GM18870 (cell line): ENCODE measurements at regions not wholly inside any gene's neighbourhood (a gene's known extent, or its start where the extent isn't known, plus 50 kb on each side); places are given as distances from the start of the nearest gene placed in this dataset.

Experiments
- ATAC-seq: cut with Tn5 transposase; IDR thresholded peaks from one replicate; pipeline ENCODE4 v1.9.1; 2021; ENCODE audit warnings: moderate library complexity; ENCODE audit not compliant: unreplicated experiment

GRCh38 chr10:124346831-124347230 is 71.9 kb downstream of the OAT start:
- no peak for ATAC-seq

GRCh38 chr10:124345521-124345920 is 73.2 kb downstream of the OAT start:
- no peak for ATAC-seq

DNA sequence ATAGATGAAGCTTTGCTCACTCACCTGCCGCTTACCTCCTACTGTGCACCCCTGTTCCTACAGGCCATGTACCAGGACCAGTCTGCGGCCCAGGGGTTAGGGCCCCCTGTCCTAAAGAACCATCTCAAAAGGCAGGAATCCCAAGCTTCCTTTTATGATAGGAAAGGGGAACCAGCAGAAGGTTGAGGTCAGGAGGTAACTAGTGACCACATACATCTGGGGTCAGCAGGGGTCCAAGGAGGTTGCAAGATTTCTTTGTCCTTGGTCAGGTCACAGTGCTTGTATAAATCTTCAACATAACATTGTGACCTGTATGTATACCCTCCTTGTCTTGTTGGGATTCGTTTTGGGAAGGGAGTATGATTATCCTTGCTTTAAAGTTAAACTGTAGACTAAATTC is 73.8 kb downstream of the OAT start:
- no peak for ATAC-seq

GRCh38 chr10:124344266-124344590 is 74.5 kb downstream of the OAT start:
- ATAC-seq: no peak

DNA sequence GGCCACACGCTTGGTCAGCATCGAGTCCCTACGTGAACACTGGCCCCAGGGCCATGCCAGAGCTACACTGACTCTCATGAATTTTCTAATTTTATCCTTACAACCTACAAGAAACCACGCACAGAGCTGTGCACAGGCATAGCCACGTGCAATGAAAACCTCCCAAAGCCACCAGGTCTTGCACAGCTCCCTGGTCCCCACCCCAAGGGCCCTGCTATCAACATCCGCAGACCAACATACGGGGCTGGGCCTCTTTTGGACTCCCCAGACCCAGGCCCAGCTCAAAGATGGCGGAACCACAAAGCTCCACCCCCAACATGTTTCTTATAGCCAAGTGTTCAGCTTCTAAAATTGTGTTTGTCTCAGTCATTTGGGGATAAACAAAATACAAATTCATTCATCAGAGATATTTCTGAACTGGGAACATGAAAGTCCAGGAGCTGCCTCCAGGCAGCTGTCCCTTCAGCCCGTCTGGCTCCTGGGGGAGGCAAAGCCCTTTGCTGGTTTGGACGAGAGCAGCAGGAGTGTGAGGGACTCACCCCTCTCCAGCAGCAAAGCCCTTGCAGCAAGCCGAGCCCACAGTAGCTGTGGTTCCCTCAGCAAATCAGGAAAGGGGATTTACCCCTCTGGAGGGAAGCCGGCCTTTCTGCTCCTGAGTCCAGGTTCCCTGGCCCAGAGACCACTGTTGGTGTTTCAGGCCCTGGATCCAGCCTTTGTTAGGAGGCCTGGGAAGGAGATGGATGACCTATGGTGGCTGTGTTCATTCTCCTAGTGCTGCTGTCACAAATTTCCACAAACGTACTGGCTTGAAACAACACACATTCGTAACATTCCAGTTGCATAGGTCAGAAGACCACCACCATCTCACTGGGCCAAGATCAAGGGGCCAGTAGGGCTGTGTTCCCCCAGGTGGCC is 75.1 kb downstream of the OAT start:
- ATAC-seq: no peak

GRCh38 chr10:124342821-124343170 is 75.9 kb downstream of the OAT start:
- ATAC-seq: no peak

GRCh38 chr10:124342136-124342820 is 76.4 kb downstream of the OAT start:
- ATAC-seq: no peak

GRCh38 chr10:124341768-124342135 is 77.0 kb downstream of the OAT start:
- ATAC-seq: no peak

GRCh38 chr10:124340033-124340760 is 78.5 kb downstream of the OAT start:
- no peak for ATAC-seq

- ATAC-seq: no peak
These were observed 79.3 kb downstream of the OAT start for GRCh38 chr10:124339119-124340032.

GRCh38 chr10:124338276-124338925 is 80.3 kb downstream of the OAT start:
- no peak for ATAC-seq

- ATAC-seq: no peak
These were observed 82.5 kb downstream of the OAT start for GRCh38 chr10:124336186-124336585.

DNA sequence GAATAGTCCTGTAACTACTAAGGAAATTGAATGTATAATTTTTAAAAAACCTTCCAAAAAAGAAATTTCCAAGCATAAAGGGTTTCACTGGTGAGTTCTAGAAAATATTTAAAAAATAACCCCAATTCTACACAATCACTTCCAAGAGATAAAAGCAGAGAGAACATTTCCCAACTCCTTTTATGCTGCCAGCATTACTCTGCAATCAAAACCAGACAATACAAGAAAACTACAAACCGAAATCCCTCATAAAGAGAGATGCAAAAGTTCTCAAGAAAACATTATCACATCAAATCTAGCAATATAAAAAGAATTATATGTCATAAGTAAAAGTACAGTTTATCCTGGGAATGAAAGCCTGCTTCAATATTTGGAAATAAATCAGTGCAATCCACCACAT is 84.8 kb downstream of the OAT start:
- no peak for ATAC-seq

- ATAC-seq: no peak
These were observed 86.3 kb downstream of the OAT start for GRCh38 chr10:124332426-124332825.

- ATAC-seq: no peak
These were observed 88.8 kb downstream of the OAT start for GRCh38 chr10:124329941-124330340.

DNA sequence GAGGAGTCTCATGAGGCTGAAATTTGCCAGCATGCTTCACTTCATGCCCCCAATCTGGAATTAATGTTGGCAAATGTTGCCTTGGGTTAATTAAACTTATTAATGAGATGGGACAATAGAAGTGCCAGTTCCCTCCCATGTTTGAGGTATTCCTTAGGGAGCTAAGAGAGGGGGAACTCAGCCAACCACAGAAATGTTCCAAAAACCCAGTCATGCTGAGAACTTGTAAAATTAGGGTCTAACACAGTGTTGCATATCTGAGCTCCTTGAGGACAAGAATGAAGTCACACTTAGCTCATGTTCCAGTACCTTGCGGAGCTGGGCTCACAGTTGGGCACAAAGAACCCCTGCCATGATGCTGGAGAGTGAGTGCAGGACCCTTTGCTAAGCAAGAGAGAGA is 89.4 kb downstream of the OAT start:
- no peak for ATAC-seq

- ATAC-seq: no peak
These were observed 90.1 kb downstream of the OAT start for GRCh38 chr10:124328477-124329220.

DNA sequence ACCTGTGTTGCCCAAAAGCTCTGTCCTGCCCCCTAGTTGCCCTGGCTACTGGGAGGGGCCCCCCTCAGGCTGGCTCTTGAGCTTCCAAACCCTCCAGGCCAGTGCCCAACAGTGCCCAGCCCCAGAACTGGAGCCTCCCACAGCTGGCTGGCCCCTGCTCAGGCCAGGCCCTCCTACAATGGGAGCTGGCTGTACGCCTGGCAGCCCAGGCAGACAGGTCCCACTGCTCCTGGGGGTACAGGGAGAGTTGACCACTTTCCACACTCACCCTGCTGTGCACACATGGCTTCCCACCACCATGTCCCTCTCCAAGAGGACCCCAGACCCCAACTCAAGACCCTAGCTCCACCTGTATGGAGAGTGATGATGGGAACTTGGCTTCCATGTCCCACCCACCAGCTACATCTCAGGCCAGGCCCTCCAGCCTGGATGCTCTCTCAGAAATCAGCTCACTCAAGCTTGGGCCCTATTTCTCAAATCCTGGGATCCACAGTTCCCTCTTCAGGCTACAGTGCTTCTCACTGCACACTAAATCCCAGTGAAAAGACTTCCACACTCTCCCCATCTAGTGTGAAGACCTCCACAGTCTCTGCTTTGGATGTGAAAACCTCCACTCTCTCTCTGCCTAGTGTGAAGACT is 92.6 kb downstream of the OAT start:
- no peak for ATAC-seq

- no peak for ATAC-seq
These were observed 93.1 kb downstream of the OAT start for GRCh38 chr10:124325633-124325914.
